IPS-NIHi11 (cell line): ENCODE measurements at regions not wholly inside any gene's neighbourhood (a gene's known extent, or its start where the extent isn't known, plus 50 kb on each side); places are given as distances from the start of the nearest gene placed in this dataset.
"Not testable (repeated sequence)": the region's sequence is repeated elsewhere in the genome, so short reads cannot be mapped to it uniquely, and the experiment has no call there.

Experiments used
- DNase-seq: peaks from one replicate; pipeline ENCODE4 v3.0.0; 2012; ENCODE audit warnings: mixed read lengths, low spot score

DNA sequence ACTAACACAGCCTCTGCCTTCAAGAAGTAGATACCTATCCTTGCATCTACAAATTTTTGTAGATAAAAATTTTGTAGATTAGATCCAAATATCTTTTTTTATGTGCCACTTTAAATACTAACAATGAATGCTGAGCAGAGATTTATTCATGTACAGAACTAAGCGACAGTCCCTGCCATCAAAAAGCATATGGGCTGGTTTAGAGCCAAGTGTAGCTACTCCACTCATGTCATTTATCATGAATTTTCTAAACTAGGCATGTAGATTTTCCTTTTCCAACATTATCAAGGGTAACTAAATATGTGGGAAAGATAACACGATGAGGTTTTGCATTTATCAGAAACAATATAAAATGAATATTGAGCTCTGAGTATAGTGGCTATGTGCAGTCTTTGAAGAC, 857.5 kb downstream of the XPNPEP1 start:
- no peak for DNase-seq

DNA sequence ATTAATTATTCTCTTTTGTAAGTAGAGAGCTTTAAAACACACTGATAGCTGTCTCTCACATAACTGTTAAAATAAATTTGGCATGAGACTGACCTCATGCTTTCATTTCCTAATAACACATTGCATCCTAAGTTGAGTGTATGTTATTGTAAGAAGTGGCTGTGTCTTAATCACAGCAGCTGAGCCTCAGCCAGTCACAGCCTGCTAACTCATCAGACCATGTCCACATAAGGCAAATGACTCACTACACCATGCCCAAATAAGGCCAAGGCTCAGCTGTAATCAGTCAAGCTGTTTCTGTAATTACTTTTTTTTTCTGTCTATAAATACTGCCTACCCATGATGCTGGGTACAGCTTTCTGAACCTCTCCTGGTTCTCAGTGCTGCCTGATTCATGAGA, 860.9 kb downstream of the XPNPEP1 start:
- DNase-seq: no peak

DNA sequence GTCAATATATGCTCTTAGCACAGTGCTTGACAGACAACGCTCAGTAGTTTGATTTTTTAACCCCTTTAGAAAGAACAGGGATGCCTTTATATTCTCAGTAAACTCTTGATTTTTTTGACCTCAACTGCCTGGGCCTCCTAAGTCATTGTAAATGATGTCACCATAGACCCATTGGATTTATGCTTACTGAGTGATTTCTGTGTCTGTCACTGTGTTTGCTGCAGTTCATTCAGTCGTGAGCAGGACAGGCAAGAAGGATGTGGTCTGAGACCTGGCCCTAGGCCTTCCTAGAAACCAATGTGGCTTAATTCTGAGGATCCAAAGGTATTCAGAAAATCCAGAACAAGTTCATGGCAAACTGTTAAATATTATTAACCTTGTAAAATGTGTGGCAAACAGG, 868.1 kb downstream of the XPNPEP1 start:
- no peak for DNase-seq

DNA sequence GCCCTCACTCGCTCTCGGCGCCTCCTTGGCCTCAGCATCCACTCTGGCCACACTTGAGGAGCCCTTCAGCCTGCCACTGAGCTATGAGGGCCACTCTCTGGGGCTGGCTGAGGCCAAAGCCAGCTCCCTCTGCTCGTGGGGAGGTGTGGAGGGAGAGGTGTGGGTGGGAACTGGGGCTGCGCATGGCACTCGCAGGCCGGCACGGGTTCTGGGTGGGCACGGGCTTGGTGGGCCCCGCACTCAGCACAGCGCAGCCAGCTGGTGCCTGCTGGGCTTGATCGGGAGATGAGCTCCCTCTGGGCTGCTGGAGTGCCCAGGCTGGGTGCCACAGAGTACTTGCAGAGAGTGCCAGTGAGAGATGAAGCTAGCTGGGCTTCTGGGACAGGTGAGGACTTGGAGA, 875.5 kb downstream of the XPNPEP1 start:
- DNase-seq: no peak

DNA sequence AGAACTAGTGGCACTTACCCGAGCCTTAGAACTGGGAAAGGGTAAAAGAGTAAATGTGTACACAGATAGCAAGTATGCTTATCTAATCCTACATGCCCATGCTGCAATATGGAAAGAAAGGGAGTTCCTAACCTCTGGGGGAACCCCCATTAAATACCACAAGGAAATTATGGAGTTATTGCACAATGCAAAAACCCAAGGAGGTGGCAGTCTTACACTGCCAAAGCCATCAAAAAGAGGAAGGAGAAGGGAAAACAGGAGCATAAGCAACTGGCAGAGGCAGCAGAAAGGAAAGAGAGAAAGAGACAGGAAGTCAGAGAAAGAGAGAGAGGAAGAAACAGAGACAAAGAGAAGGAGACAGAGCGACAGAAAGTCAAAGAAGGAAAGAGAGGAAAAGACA, 876.9 kb downstream of the XPNPEP1 start:
- DNase-seq: not testable (repeated sequence)

DNA sequence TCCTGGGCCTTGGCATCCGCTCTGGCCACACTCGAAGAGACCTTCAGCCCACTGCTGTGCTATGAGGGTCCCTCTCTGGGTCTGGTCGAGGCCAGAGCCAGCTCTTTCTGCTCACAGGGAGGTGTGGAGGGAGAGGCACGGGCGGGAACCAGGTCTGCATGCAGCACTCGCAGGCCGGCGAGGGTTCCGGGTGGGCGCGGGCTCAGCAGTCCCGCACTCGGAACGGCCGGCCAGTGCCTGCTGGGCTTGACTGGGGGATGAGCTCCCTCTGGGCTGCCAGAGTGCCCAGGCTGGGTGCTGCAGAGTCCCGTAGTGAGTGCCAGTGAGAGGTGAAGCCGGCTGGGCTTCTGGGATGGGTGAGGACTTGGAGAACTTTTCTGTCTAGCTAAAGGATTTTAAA, 882.7 kb downstream of the XPNPEP1 start:
- no peak for DNase-seq

DNA sequence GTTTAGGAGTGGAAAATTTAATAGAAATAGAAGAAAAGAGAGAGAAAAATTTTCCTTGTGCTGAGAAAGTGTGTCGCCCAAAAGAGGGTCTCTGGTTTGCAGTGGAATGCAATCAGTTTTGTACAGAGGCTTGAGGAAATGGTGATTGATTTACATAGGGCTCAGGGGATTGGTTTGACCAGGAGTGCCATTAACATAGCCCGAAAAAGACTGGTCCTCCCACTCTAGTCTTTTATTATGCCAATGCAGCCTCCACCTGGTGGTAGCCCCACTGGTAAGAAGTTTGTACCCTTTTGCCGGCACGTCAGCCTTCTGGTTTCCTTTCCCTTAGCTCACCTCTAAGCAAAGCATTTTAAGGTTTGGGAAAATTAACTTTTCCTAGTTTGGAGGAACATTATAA, 885.3 kb downstream of the XPNPEP1 start:
- peak; percentile 23 for DNase-seq

DNA sequence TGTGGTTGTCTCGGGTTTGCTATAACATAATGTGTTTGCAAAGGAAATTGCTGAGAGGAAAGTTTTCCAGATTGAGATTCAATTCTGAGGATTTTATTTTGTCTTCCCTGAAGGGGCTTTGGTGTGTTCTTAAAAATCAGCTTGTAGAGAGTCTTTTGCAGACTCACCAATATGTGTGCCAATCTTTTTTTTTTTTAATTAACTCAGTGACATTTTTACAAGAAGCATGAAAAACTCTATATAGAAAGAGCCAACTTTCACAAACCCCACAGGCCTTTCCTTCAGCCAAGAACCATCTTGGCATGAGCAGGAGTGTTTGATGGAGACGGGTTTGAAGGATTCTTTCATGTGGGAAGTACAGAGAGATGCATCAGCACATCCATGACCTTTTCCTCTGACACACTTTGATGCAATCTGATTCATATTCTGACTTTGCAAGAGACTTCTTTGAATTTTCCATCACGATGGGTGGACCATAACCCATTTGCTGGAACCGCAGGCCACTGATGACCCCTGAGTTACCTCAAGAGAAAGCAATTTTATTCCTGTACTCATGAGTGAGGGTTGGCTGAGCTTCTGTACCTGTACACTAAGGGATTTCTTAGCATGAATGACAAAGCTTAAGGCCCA, 892.6 kb downstream of the XPNPEP1 start:
- DNase-seq: no peak

DNA sequence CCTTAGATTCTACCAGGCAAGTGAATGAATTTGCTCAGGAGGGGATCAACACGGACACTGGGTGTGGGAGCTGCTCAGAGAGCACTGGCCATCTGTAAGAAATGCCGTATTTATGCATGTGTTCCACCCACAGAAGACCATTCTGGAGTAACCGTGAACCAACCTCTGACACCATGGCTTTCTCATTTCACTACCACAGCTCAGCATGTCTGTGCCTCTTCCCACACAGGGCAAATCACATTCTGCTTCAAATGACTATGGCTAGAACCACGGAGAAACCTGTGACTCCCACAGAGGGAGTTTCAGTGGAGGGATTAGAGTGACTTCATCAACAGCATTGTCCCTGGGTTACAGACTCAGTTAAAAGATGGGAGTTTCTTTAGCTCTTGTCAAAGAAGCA, 893.4 kb downstream of the XPNPEP1 start:
- DNase-seq: no peak

DNA sequence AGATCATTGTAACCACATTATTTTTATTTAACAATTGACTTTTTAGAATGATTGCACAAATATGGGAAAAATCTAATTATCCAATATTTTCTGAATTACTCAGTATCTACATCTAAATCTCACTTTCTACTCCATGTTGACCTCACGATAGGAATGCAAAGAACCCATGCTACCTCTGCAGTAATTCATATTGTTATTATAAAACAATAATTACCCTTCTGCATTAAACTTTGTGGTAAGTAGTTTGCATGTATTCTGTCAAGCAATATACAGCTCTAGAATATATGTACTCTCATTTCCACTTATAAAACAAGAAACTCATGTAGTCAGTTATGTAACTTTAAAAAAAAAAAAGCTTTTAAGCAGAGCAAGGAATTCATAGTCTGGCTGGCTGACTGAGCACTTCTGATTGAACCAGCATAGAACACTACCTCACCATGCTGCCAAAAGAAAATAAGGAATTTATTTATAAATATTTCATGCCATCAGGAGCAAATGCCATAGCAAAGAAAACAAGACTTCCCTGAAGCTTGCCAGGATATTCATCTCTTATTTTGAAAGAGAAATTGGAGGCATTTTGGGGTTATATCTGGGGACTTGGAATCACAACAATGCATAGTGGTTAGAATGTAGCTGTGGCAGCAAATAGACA, 895.7 kb downstream of the XPNPEP1 start:
- no peak for DNase-seq

DNA sequence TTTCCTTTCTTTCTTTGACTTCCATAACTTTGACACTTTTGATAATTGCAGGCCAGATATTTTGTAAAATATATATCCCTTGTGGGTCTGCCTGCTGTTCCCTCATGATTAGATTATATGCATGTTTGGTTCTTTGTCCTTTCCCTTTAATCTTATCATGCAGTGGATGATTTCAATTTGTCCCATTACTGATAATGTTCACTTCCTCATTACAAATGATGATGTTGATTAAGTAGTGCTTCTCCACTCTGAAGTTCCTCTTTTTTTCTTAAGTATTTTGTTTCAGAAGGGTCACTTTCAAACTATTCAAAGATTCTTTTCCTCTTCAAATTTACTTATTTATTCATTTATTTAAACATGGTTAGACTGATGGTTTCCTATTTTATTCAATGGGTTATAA, 898.1 kb downstream of the XPNPEP1 start:
- DNase-seq: no peak

DNA sequence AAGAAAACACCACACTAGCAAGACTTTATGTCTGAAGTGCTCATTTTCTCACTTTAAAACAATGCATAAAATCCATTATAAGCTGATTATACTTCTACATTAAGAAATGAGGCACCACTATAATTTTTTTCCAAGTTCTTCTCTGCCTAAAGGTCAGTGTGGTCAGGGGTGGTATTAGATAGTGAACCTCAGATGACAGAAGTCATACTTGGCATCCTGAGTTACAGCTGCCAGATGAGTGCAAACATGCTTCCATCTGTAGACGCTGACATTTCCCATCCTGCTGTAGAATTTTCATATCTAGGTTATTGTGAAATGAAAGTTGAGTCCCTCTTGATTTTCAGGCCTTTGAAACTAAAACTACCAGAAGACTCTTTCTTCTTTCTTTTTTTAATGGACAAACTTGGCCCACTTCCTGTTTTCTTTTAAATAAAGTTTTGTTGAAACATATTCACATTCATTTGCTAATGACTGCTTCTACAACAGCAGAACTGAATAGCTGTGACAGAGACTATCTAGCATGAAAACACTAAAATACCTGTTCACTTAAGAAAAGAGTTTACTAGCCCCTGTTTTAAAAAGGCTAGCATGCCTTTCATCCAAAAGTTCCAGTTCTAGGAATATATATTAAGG, 900.8 kb downstream of the XPNPEP1 start:
- no peak for DNase-seq

DNA sequence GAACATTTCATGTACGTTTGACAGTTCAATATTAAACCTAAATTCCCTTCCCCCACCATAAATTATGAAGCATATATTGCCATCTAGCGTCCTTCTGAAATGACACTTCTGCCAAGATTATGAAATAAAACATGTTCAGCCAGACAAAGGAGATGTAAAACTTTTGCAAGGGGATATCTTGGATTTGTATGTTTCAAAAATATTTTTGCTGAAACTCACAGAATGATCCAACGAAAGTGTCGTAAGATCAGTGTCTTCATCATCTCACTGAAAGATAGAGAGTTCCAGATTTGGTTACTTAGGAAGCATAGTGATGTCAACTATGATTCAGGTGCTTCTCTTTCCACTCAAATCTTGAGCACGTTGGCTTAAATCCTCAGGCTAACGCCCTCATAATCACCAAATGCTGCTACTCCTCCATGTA, 904.3 kb downstream of the XPNPEP1 start:
- DNase-seq: no peak

DNA sequence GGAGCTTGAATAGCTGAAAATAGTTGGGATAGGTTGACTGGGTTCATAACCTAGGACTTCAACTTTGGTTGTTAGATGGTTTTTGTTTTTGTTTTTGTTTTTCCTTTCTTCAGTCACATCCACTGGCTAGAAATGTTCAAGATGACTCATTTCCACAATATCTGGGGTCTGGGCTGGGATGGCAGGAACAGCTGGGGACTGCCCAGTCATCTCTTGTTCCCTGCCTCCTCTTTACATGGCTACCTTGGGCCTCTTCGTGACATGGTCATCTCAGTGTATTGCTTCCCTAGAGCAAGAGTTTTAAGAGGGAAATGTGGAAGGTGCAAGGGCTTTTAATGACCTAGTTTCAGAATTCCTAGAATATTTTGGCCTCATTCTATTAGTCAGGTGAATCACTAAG, 915.8 kb downstream of the XPNPEP1 start:
- no peak for DNase-seq

DNA sequence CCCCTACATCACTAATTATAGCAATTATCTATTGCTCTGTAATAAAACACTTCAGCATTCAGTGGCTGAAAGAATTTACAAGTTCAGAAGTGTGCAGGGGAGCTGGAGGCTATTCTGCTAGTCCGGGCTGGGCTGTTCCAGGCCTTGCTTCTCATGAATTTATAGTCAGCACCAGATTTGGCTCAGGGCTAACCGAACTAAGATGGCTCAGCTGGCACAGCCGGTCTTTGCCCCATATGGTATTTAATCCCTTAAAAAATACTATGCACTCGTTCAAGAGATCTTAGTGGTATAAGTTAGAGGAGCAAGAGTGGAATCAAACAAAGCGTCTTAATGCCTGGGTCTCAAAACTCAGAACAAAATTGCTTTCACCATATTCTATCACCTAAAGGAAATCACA, 932.9 kb downstream of the XPNPEP1 start:
- DNase-seq: no peak

DNA sequence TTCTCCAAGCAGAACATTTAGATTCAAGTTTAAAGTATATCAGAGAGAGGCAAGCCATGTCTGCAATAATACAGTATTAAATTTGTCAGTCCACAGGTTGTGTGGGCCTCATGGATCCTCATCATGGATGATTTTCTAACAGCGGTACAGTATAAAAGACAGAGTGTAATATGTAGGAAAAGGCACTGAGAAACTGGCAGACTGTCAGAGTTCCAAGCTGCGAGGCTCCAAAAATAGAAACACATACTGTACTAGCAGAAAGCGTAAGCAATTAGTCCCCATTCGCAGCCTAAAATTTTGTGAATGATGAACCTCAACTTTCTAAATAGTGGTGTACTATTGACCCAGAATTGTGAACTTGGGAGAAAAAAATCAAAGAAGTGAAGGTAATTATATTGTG, 933.3 kb downstream of the XPNPEP1 start:
- no peak for DNase-seq

DNA sequence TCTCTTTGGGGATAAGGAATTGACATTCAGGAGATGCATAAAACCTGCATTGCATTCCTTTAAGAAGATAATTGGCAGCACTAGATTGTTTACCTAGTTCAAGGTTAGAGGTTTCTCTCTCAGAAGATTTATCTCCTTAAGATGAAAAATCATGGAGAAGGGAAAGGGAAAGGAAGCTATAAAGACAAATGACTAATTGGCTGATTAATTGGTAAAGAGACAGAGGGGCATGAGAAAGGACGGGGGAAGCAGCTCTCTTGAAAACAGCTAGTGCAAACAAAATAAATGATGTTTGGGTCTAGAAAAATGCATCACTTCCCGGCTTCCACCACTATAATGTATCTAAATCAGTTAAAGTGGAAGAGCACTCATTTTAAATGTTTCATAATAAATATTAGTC, 941.2 kb downstream of the XPNPEP1 start:
- DNase-seq: no peak

DNA sequence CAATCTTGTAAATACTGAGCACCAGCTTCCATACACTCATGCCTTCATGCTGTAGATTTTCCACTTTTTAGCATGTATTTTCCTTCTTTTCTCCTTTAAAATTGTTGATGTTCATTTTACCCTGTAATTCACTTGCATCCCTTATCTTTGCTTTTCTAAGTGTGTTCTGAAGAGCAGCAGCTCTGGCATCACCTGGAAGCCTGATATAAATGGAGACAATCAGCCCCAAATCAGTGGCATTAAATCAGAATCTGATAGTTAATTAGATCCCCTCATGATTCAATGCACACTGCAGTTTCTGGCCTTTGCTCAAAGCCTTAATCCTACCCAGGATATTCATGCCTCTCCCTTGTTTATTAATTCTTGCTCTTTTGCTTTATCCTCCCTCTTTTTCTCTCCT, 942.4 kb downstream of the XPNPEP1 start:
- DNase-seq: no peak

DNA sequence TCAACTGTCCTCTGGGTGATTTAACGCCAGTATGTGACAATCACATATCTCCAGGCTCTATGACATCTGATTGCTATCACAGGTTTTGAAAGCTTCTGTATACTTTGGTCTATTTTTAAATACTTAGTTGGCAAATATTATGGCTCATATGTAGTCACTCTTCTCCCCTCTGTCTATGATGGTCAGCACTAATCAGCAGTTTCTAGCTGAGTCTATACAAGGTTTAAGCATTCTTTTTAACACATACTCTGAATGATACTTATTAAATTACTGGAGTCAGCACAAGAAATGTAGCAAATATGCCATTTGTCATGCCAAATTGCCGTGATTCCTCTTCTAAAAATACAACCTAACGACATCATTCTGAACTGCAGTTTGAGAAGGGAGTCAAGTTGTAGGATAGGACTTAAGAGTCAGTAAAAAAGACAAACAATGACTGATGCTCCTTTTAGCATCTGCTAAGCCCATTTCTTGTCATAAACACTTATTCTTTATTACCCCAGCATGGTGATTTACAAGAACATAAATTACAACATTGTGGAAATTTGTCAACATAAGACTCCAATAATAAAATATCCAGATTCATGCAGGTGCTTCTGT, 947.8 kb downstream of the XPNPEP1 start:
- DNase-seq: no peak

DNA sequence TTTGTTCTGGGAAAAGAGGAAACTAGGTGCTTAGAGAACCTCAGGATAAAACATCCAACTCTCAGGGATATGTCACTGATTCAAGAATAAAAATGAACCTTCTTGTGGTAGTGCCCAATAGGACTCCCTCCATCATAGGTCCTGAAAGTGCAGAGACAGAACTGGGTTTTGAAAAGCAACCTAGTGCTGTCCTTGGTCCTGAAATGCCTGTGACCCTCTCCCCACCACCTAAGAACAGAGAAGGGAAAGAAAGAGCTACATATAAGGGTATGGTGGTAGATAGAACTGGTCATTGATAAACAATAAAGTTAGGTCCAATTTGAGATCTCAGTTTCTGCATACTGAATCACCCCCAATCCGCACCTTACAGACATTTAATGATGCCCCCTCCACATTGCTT, 953.3 kb downstream of the XPNPEP1 start:
- peak; percentile 77 for DNase-seq

DNA sequence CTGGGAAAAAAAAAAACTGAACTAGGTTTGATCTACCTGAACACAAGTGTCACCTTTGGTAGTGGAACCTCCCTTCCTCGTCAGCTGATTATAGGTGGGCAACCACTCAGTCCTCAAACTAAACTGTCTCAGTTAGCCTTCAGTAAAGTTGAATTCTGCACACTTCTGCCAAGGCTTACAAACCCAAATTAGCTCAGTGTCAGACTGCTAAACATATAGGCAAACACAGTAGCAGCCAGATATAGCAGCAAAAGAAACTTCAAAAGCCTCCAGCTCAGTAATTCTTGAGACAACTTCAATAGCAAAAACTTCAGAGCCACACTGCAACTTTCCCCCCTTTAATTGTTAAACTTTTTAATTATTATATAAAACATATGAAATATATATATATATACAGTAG, 956.9 kb downstream of the XPNPEP1 start:
- no peak for DNase-seq

DNA sequence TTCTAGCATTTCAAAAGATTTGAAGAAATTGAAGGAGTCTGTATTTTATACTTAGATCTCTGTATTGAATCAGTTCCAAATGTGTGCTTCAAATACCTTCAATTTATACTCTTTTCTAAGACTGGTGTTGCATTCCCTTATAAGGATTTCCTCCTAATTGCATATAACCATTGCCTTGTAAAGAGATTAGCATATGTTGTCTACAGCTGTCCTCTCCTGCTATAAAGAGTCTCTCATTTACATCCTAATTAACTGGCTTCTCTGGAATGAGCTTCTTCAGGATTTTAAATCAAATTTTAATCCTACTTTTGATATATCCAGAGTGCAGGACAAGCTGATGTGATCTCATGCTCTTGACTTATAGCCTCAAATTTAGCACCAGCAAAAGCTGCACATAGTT, 957.3 kb downstream of the XPNPEP1 start:
- no peak for DNase-seq

DNA sequence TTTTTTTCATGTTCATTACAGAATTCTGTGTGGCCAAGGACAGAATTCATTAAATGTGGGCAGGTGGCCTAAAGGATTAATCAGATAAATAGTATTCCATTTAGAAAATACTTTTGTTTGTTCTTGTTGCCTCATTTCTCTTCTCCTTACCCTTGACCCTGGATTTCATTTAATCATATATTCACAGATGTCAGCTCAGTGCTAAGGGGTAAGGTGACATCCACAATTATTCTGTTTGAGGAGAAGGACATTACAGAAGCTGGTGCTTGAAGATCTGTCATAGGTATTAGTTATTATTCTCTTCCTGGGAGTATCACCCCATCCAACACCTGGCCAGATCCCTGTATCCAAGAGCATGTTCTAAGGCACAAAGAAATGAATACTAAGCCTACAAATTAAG, 961.1 kb downstream of the XPNPEP1 start:
- DNase-seq: no peak
